HFF-Myc (cell line): ENCODE measurements at regions not wholly inside any gene's neighbourhood (a gene's known extent, or its start where the extent isn't known, plus 50 kb on each side); places are given as distances from the start of the nearest gene placed in this dataset.

Experiments used
- DNase-seq: peaks from one replicate; pipeline ENCODE4 v3.0.0-alpha.2; 2011; ENCODE audit warnings: low read depth; ENCODE audit errors: extremely low read depth
- H3K4me3 ChIP-seq: replicated peaks from 2 replicates; pipeline ENCODE4 v1.5.1; 2011; ENCODE audit warnings: low read depth, mild to moderate bottlenecking, control low read depth, low read length
- CTCF ChIP-seq: IDR thresholded peaks from 2 replicates; pipeline ENCODE4 v1.5.1; 2012; ENCODE audit warnings: mild to moderate bottlenecking, low read depth, low read length, control low read depth; ENCODE audit errors: missing control alignments

- no peak for TF ChIP-seq CTCF
- no peak overlapping the region for H3K4me3 ChIP-seq
- no peak for DNase-seq
These were observed 529.8 kb upstream of the GOT2 start for GRCh38 chr16:59263955-59264354.

GRCh38 chr16:59260892-59261291 lies 526.8 kb upstream of the GOT2 start:
- TF ChIP-seq CTCF = no peak
- H3K4me3 ChIP-seq = no peak overlapping the region
- DNase-seq = no peak

GRCh38 chr16:59259950-59260319 lies 525.8 kb upstream of the GOT2 start:
- TF ChIP-seq CTCF = no peak
- no peak for DNase-seq
- no peak overlapping the region for H3K4me3 ChIP-seq

- no peak for TF ChIP-seq CTCF
- no peak for DNase-seq
These were observed 525.2 kb upstream of the GOT2 start for GRCh38 chr16:59259074-59259949.

GRCh38 chr16:59252317-59252716 lies 518.2 kb upstream of the GOT2 start:
- no peak for DNase-seq
- TF ChIP-seq CTCF = no peak
- H3K4me3 ChIP-seq = no peak overlapping the region

More at GRCh38 chr16:59259074-59259949, 525.2 kb upstream of the GOT2 start:
- H3K4me3 ChIP-seq = no peak overlapping the region

GRCh38 chr16:59249011-59249410 lies 514.9 kb upstream of the GOT2 start:
- TF ChIP-seq CTCF = no peak
- DNase-seq = no peak
- no peak overlapping the region for H3K4me3 ChIP-seq
